K562 (cell line): ENCODE measurements at regions not wholly inside any gene's neighbourhood (a gene's known extent, or its start where the extent isn't known, plus 50 kb on each side); places are given as distances from the start of the nearest gene placed in this dataset.
"Not testable (repeated sequence)": the region's sequence is repeated elsewhere in the genome, so short reads cannot be mapped to it uniquely, and the experiment has no call there.

Source experiments
- BHLHE40 ChIP-seq: IDR thresholded peaks from 2 replicates; pipeline ENCODE4 v1.6.1; 2011; ENCODE audit warnings: low read length, improper control_type of control experiment
- CTCF ChIP-seq, 3 experiments: IDR thresholded peaks in 2 of 3; conservative IDR thresholded peaks in 1 of 3; 2 replicates each; pipeline ENCODE4 v1.5.1; 2011 to 2012; ENCODE audit warnings: low read length in 3 of 3, mild to moderate bottlenecking in 3 of 3, control low read depth in 2 of 3, improper control_type of control experiment in 1 of 3, inconsistent platforms in 1 of 3, low read depth in 1 of 3, mixed read lengths in 1 of 3, moderate library complexity in 1 of 3; ENCODE audit not compliant: insufficient read depth in 2 of 3
- HDAC8 ChIP-seq: fragments of 450-650 bp; IDR thresholded peaks from 2 replicates; pipeline ENCODE4 v1.6.1; 2016; ENCODE audit warnings: mild to moderate bottlenecking, missing genetic modification characterization, moderate library complexity, missing compliant biosample characterization
- IRF9 ChIP-seq: fragments of 450-650 bp; IDR thresholded peaks from 2 replicates; pipeline ENCODE4 v1.6.1; 2016; ENCODE audit warnings: missing biosample characterization, missing genetic modification characterization
- JUND ChIP-seq, 2 experiments: IDR thresholded peaks; 2 replicates in 1 of 2; 3 replicates in 1 of 2; pipeline ENCODE4 v1.6.1; 2011; ENCODE audit warnings: borderline replicate concordance in 2 of 2, low read depth in 2 of 2, low read length in 2 of 2, improper control_type of control experiment in 1 of 2, missing biosample characterization in 1 of 2, missing genetic modification characterization in 1 of 2, missing genetic modification reagents in 1 of 2
- PHB ChIP-seq: fragments of 250-450 bp; sonication (Bioruptor Pico); IDR thresholded peaks from 2 replicates; pipeline ENCODE4 v1.5.0; 2021
- POLR2A ChIP-seq: fragments of 450-650 bp; conservative IDR thresholded peaks from 2 replicates; pipeline ENCODE4 v1.6.1; 2016
- RFX5 ChIP-seq: IDR thresholded peaks from 2 replicates; pipeline ENCODE4 v1.6.1; 2011; ENCODE audit warnings: low read depth, mild to moderate bottlenecking, improper control_type of control experiment, low read length
- RNF219 ChIP-seq: fragments of 250-450 bp; sonication (Bioruptor Pico); IDR thresholded peaks from 2 replicates; pipeline ENCODE4 v1.5.0; 2022; ENCODE audit warnings: mild to moderate bottlenecking
- TAF1 ChIP-seq: IDR thresholded peaks from 2 replicates; pipeline ENCODE4 v1.6.1; 2011; ENCODE audit warnings: mild to moderate bottlenecking, low read length, moderate library complexity; ENCODE audit not compliant: insufficient read depth, control insufficient read depth, severe bottlenecking; ENCODE audit errors: extremely low read depth
- TRIM28 ChIP-seq: fragments of 450-650 bp; IDR thresholded peaks from 2 replicates; pipeline ENCODE4 v1.6.1; 2017
- ZNF408 ChIP-seq: fragments of 250-450 bp; sonication (Bioruptor Pico); IDR thresholded peaks from 2 replicates; pipeline ENCODE4 v1.4.0; 2020; ENCODE audit warnings: low read depth, mild to moderate bottlenecking, moderate library complexity

GRCh38 chr14:106798166-106798565 lies 1271.8 kb downstream of the TMEM121 start:
- not testable (repeated sequence) for TF ChIP-seq BHLHE40; HDAC8 (tag); TRIM28; RFX5; POLR2A; IRF9 (tag); CTCF (IDR thresholded peaks at IDR 0.05 in 2 of 3, conservative IDR thresholded peaks at IDR 0.05 in 1 of 3; ENCODE audit: insufficient read depth in 2 of 3, low read depth in 1 of 3, low read length in 3 of 3); TAF1; ZNF408 (CRISPR knock-in tag); JUND (IDR thresholded peaks at IDR 0.05; ENCODE audit: borderline replicate concordance, low read depth, low read length); JUND (tag; IDR thresholded peaks at IDR 0.05; ENCODE audit: borderline replicate concordance, low read depth, low read length); RNF219 (CRISPR knock-in tag); PHB (CRISPR knock-in tag)
